ENCODE measurements at regions not wholly inside any gene's neighbourhood (a gene's known extent, or its start where the extent isn't known, plus 50 kb on each side); places are given as distances from the start of the nearest gene placed in this dataset.
"Not testable (repeated sequence)": the region's sequence is repeated elsewhere in the genome, so short reads cannot be mapped to it uniquely, and the experiment has no call there.

GRCh38 chrX:146866846-146867245 lies 52.3 kb upstream of the CXorf51A start:
- not testable (repeated sequence) for TF ChIP-seq CTCF, POLR2A (IDR thresholded peaks at IDR 0.05)

All from adrenal gland (tissue), 5 donors.